GM23338 (cell line): ENCODE measurements at regions not wholly inside any gene's neighbourhood (a gene's known extent, or its start where the extent isn't known, plus 50 kb on each side); places are given as distances from the start of the nearest gene placed in this dataset.
A peak's percentile ranks its signal among the peaks of the same experiment; 100 is the strongest.

Experiments used
- ATAC-seq: fragments of 200-7000 bp; cut with Tn5 transposase; 3 replicates; pipeline ENCODE4 v1.9.1; 2020
- DNase-seq: peaks from one replicate; pipeline ENCODE4 v3.0.0-alpha.2; 2015; ENCODE audit warnings: low spot score
- H2AFZ ChIP-seq: fragments of 200-600 bp; sonication (generic); 2 replicates; pipeline ENCODE4 v1.8.0; 2016; ENCODE audit warnings: antibody characterized with exemption, mild to moderate bottlenecking, moderate library complexity
- H3F3A ChIP-seq: fragments of 200-600 bp; sonication (generic); replicated peaks from 2 replicates; pipeline ENCODE4 v1.8.0; 2017; ENCODE audit warnings: antibody characterized with exemption, mixed run types, low read depth
- H3K27ac ChIP-seq: fragments of 200-600 bp; sonication (generic); 2 replicates; pipeline ENCODE4 v1.6.1; 2016; ENCODE audit warnings: low read depth
- H3K27me3 ChIP-seq: fragments of 200-600 bp; sonication (generic); 2 replicates; pipeline ENCODE4 v1.8.0; 2016; ENCODE audit warnings: mild to moderate bottlenecking, mixed run types, moderate library complexity; ENCODE audit not compliant: insufficient read depth
- H3K36me3 ChIP-seq: fragments of 200-600 bp; sonication (generic); 2 replicates; pipeline ENCODE4 v1.8.0; 2016; ENCODE audit warnings: mild to moderate bottlenecking; ENCODE audit not compliant: insufficient read depth
- H3K4me1 ChIP-seq: fragments of 200-600 bp; sonication (generic); 2 replicates; pipeline ENCODE4 v1.8.0; 2016; ENCODE audit warnings: mild to moderate bottlenecking, moderate library complexity; ENCODE audit not compliant: insufficient read depth
- H3K4me2 ChIP-seq: fragments of 200-600 bp; sonication (generic); 2 replicates; pipeline ENCODE4 v1.7.1; 2017; ENCODE audit warnings: mixed run types
- H3K4me3 ChIP-seq: fragments of 200-600 bp; sonication (generic); 2 replicates; pipeline ENCODE4 v1.6.1; 2016; ENCODE audit warnings: mixed run types
- H3K79me2 ChIP-seq: fragments of 200-600 bp; sonication (generic); replicated peaks from 2 replicates; pipeline ENCODE4 v1.8.0; 2017; ENCODE audit warnings: mild to moderate bottlenecking; ENCODE audit not compliant: insufficient read depth
- H3K9me2 ChIP-seq: fragments of 200-600 bp; sonication (generic); 2 replicates; pipeline ENCODE4 v1.8.0; 2017; ENCODE audit not compliant: insufficient read depth
- H4K20me1 ChIP-seq: fragments of 200-600 bp; sonication (generic); replicated peaks from 2 replicates; pipeline ENCODE4 v1.8.0; 2017; ENCODE audit warnings: mild to moderate bottlenecking; ENCODE audit not compliant: insufficient read depth
- H3K27ac Mint-ChIP-seq: 2 replicates; pipeline ENCODE4 v1.8.0; 2020; ENCODE audit warnings: inconsistent platforms, mild to moderate bottlenecking, moderate library complexity, mixed read lengths
- H3K27me3 Mint-ChIP-seq: 3 replicates; pipeline ENCODE4 v1.8.0; 2022; ENCODE audit warnings: low read depth, mild to moderate bottlenecking, moderate library complexity, mixed read lengths, inconsistent platforms; ENCODE audit not compliant: insufficient read depth, poor library complexity
- H3K36me3 Mint-ChIP-seq: 3 replicates; pipeline ENCODE4 v1.8.0; 2021; ENCODE audit warnings: low read depth, mild to moderate bottlenecking, inconsistent platforms, moderate library complexity, mixed read lengths
- H3K4me1 Mint-ChIP-seq: 3 replicates; pipeline ENCODE4 v1.8.0; 2020; ENCODE audit warnings: mild to moderate bottlenecking, inconsistent platforms, mixed read lengths
- H3K4me3 Mint-ChIP-seq: 3 replicates; pipeline ENCODE4 v1.8.0; 2021; ENCODE audit warnings: moderate library complexity, mild to moderate bottlenecking, inconsistent platforms, mixed read lengths
- H3K9me3 Mint-ChIP-seq: 3 replicates; pipeline ENCODE4 v1.8.0; 2020; ENCODE audit warnings: moderate library complexity, mild to moderate bottlenecking, inconsistent platforms, mixed read lengths
- CREB1 ChIP-seq: fragments of 250-450 bp; sonication (Bioruptor Pico); IDR thresholded peaks from 2 replicates; pipeline ENCODE4 v1.5.0; 2020; ENCODE audit warnings: low read depth, mild to moderate bottlenecking, moderate library complexity
- CTCF ChIP-seq, 2 experiments: fragments of 200-600 bp in 1 of 2; sonication (generic) in 1 of 2; conservative IDR thresholded peaks; 2 replicates each; pipeline versions ENCODE4 v1.5.1 to v1.6.1; 2016 to 2017; ENCODE audit warnings: antibody characterized with exemption in 2 of 2, low read depth in 2 of 2, mild to moderate bottlenecking in 2 of 2, moderate library complexity in 1 of 2
- EZH2phosphoT487 ChIP-seq: fragments of 200-600 bp; sonication (generic); IDR thresholded peaks from one replicate; pipeline ENCODE4 v1.8.1; 2018; ENCODE audit warnings: antibody characterized with exemption; ENCODE audit not compliant: unreplicated experiment
- JUNB ChIP-seq: IDR thresholded peaks from one replicate; pipeline ENCODE4 v1.6.1; 2016; ENCODE audit warnings: antibody characterized with exemption; ENCODE audit not compliant: unreplicated experiment
- NANOG ChIP-seq: IDR thresholded peaks from 2 replicates; pipeline ENCODE4 v1.6.1; 2016; ENCODE audit warnings: antibody characterized with exemption, borderline replicate concordance
- STAT1 ChIP-seq: IDR thresholded peaks from one replicate; pipeline ENCODE4 v1.6.1; 2016; ENCODE audit warnings: antibody characterized with exemption; ENCODE audit not compliant: unreplicated experiment
- ZNF331 ChIP-seq: fragments of 250-450 bp; sonication (Bioruptor Pico); IDR thresholded peaks from 2 replicates; pipeline ENCODE4 v1.5.0; 2020; ENCODE audit warnings: low read depth, mild to moderate bottlenecking, moderate library complexity
- TF ChIP-seq, protein P1 (sequence below): IDR thresholded peaks from one replicate; pipeline ENCODE4 v1.6.1; 2018; ENCODE audit warnings: antibody characterized with exemption; ENCODE audit not compliant: unreplicated experiment
- TF ChIP-seq, protein P2 (sequence below): IDR thresholded peaks from 2 replicates; pipeline ENCODE4 v1.6.1; 2016; ENCODE audit warnings: antibody characterized with exemption

DNA sequence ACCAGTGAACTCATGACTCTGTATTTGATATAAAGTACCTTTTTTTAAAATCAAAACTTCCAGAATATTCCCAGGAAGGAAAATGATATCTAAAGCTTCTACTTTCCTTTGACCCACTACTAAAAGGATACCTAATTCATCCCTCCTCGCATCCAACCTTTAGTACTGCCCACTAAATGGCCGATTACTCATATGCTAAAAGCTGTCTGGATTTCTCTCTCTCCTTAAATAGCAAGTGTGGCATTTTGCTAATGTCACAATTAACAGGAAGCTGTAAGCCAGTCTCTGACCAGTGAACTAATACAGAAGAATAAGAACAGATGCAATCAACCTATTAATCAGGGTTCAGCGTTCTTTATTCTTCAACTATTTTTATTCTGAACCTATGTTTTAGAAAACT, 59.0 kb downstream of the DNAJB9 start:
- Histone ChIP-seq H3K27ac (no peak overlapping the region), H3K27me3 (no peaks in the 10 kb centered on the region), H3K79me2 (no peaks in the 10 kb centered on the region), H3F3A (no peaks in the 10 kb centered on the region), H3K4me1 (no peaks in the 10 kb centered on the region), H3K9me2 (no peaks in the 10 kb centered on the region), H3K4me3 (no peak overlapping the region), H3K36me3 (no peaks in the 10 kb centered on the region), H4K20me1 (no peaks in the 10 kb centered on the region), H2AFZ (no peak overlapping the region), H3K4me2 (no peak overlapping the region)
- peaks cover 2% of the 10 kb centered on the region; the same call in 1 of the 3 replicates for H3K4me1 Mint-ChIP-seq
- H3K4me3 Mint-ChIP-seq: no peak overlapping the region
- no peak for TF ChIP-seq STAT1
- TF ChIP-seq EZH2phosphoT487: no peak
- no peak for TF ChIP-seq NANOG
- TF ChIP-seq, protein P1, sequence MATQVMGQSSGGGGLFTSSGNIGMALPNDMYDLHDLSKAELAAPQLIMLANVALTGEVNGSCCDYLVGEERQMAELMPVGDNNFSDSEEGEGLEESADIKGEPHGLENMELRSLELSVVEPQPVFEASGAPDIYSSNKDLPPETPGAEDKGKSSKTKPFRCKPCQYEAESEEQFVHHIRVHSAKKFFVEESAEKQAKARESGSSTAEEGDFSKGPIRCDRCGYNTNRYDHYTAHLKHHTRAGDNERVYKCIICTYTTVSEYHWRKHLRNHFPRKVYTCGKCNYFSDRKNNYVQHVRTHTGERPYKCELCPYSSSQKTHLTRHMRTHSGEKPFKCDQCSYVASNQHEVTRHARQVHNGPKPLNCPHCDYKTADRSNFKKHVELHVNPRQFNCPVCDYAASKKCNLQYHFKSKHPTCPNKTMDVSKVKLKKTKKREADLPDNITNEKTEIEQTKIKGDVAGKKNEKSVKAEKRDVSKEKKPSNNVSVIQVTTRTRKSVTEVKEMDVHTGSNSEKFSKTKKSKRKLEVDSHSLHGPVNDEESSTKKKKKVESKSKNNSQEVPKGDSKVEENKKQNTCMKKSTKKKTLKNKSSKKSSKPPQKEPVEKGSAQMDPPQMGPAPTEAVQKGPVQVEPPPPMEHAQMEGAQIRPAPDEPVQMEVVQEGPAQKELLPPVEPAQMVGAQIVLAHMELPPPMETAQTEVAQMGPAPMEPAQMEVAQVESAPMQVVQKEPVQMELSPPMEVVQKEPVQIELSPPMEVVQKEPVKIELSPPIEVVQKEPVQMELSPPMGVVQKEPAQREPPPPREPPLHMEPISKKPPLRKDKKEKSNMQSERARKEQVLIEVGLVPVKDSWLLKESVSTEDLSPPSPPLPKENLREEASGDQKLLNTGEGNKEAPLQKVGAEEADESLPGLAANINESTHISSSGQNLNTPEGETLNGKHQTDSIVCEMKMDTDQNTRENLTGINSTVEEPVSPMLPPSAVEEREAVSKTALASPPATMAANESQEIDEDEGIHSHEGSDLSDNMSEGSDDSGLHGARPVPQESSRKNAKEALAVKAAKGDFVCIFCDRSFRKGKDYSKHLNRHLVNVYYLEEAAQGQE: no peak
- TF ChIP-seq CREB1 (CRISPR knock-in tag): no peak
- no peak for TF ChIP-seq CTCF (conservative IDR thresholded peaks at IDR 0.05; ENCODE audit: low read depth in 2 of 2)
- TF ChIP-seq, protein P2, sequence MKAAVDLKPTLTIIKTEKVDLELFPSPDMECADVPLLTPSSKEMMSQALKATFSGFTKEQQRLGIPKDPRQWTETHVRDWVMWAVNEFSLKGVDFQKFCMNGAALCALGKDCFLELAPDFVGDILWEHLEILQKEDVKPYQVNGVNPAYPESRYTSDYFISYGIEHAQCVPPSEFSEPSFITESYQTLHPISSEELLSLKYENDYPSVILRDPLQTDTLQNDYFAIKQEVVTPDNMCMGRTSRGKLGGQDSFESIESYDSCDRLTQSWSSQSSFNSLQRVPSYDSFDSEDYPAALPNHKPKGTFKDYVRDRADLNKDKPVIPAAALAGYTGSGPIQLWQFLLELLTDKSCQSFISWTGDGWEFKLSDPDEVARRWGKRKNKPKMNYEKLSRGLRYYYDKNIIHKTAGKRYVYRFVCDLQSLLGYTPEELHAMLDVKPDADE: no peak
- no peaks in the 10 kb centered on the region for H3K36me3 Mint-ChIP-seq
- DNase-seq: no peak
- ATAC-seq: no peak
- H3K9me3 Mint-ChIP-seq: no peaks in the 10 kb centered on the region
- no peaks in the 10 kb centered on the region for H3K27me3 Mint-ChIP-seq
- H3K27ac Mint-ChIP-seq: no peak overlapping the region

GRCh38 chr7:108629651-108630400, 60.2 kb downstream of the DNAJB9 start:
- DNase-seq: no peak
- Histone ChIP-seq H3K4me1 (no peaks in the 10 kb centered on the region), H3K27me3 (no peaks in the 10 kb centered on the region), H3K79me2 (no peaks in the 10 kb centered on the region), H3K27ac (no peak overlapping the region), H3K4me2 (no peak overlapping the region), H3K4me3 (no peak overlapping the region), H3K9me2 (no peaks in the 10 kb centered on the region), H4K20me1 (no peaks in the 10 kb centered on the region), H3F3A (no peaks in the 10 kb centered on the region), H3K36me3 (no peaks in the 10 kb centered on the region), H2AFZ (0 out of 2 replicates have a peak overlapping the region, but pooled peaks have one; percentile 18)
- Mint-ChIP-seq H3K4me3 (no peak overlapping the region), H3K4me1 (peaks cover 2% of the 10 kb centered on the region; the same call in 1 of the 3 replicates), H3K27me3 (no peaks in the 10 kb centered on the region), H3K9me3 (no peaks in the 10 kb centered on the region), H3K36me3 (no peaks in the 10 kb centered on the region), H3K27ac (no peak overlapping the region)
- ATAC-seq: no peak
- no peak for TF ChIP-seq ZNF331 (CRISPR knock-in tag)
- no peak for TF ChIP-seq JUNB
